ENCODE measurements at regions not wholly inside any gene's neighbourhood (a gene's known extent, or its start where the extent isn't known, plus 50 kb on each side); places are given as distances from the start of the nearest gene placed in this dataset.

- DNase-seq (ENCODE audit: low read depth, low spot score): no peak
- no peak overlapping the region for H3K4me2 ChIP-seq (ENCODE audit: control insufficient read depth, insufficient read depth)
- no peak overlapping the region for H3K27ac ChIP-seq (ENCODE audit: control insufficient read depth, insufficient read depth)
These were observed 213.9 kb upstream of the PPP2R2D start for GRCh38 chr10:131686781-131687420.

More at GRCh38 chr10:131686781-131687420, 213.9 kb upstream of the PPP2R2D start:
- BruUV-seq (replicated peaks): no TSS peak
- no peaks in the 10 kb centered on the region for H3K27me3 ChIP-seq (replicated peaks in 1 of 2; ENCODE audit: control insufficient read depth in 2 of 2, insufficient read depth in 2 of 2, low read length in 1 of 2)
- ChIA-PET SMC1A (ENCODE audit: uncharacterized antibody, unreplicated experiment) (no interaction called here), RAD21 (ENCODE audit: unreplicated experiment) (no interaction called here), POLR2A (no interaction called here), CTCF (interaction anchor here (1.3 kb wide), 1 partner anchor 11 kb away, joined by 4 read pairs; no protein-coding TSS in a partner anchor)
- FAIRE-seq: no peak
- intact Hi-C loops (cut with micrococcal nuclease; ENCODE audit: unreplicated experiment): no loop called here
- no peak overlapping the region for H2AFZ ChIP-seq (ENCODE audit: control insufficient read depth, low read depth, low read length)
- no peaks in the 10 kb centered on the region for H4K20me1 ChIP-seq (ENCODE audit: control insufficient read depth, insufficient read depth)
- 4% methylated on average over 13 of the region's 17 CpGs for WGBS (ENCODE audit: insufficient coverage, insufficient replicate concordance, low lambda C conversion rate, missing lambda C conversion rate)
- no peak for ATAC-seq
- no peaks in the 10 kb centered on the region for H3K79me2 ChIP-seq (ENCODE audit: control insufficient read depth, insufficient read depth, low read length)
- no peaks in the 10 kb centered on the region; the same call in 2 of the 3 replicates for H3K9me3 ChIP-seq (replicated peaks; ENCODE audit: control insufficient read depth, insufficient read depth, low read length)
- in situ Hi-C loops (cut with MboI): no loop called here
- H3K4me3 ChIP-seq: no peak overlapping the region
- H3K36me3 ChIP-seq (ENCODE audit: control insufficient read depth in 2 of 2, insufficient read depth in 2 of 2, low read length in 1 of 2): no peaks in the 10 kb centered on the region
- no peak overlapping the region for H3K9ac ChIP-seq (ENCODE audit: control insufficient read depth, insufficient read depth, low read length)
- no peaks in the 10 kb centered on the region for H3K4me1 ChIP-seq (ENCODE audit: control insufficient read depth, insufficient read depth, low read length)
- TF ChIP-seq CBX3 (IDR thresholded peaks at IDR 0.05; ENCODE audit: borderline replicate concordance, low read depth): no peak
- TF ChIP-seq MTA3 (IDR thresholded peaks at IDR 0.05; ENCODE audit: borderline replicate concordance, low read length): no peak
- TF ChIP-seq RB1 (IDR thresholded peaks at IDR 0.05; ENCODE audit: borderline replicate concordance): no peak
- TF ChIP-seq CBFB (IDR thresholded peaks at IDR 0.05; ENCODE audit: low read depth): no peak
- no peak for TF ChIP-seq ATF3 (IDR thresholded peaks at IDR 0.05; ENCODE audit: borderline replicate concordance, extremely low read depth, low read depth, low read length)
- no peak for TF ChIP-seq EGR1 (IDR thresholded peaks at IDR 0.05; ENCODE audit: borderline replicate concordance in 1 of 2, low read depth in 2 of 2, low read length in 2 of 2)
- no peak for TF ChIP-seq RFX5 (IDR thresholded peaks at IDR 0.05; ENCODE audit: low read depth, low read length)
- TF ChIP-seq RUNX3 (IDR thresholded peaks at IDR 0.05; ENCODE audit: low read length): no peak
- no peak for TF ChIP-seq CEBPZ (IDR thresholded peaks at IDR 0.05; ENCODE audit: low read depth, low read length)
- TF ChIP-seq TCF7 (IDR thresholded peaks at IDR 0.05; ENCODE audit: borderline replicate concordance): no peak
- no peak for TF ChIP-seq NRF1 (conservative IDR thresholded peaks at IDR 0.05; ENCODE audit: low read depth, low read length)
- TF ChIP-seq MYB (IDR thresholded peaks at IDR 0.05; ENCODE audit: borderline replicate concordance, low read depth, low read length): no peak
- no peak for TF ChIP-seq ZNF687 (IDR thresholded peaks at IDR 0.05)
- no peak for TF ChIP-seq POLR2AphosphoS2 (IDR thresholded peaks at IDR 0.05; ENCODE audit: low read depth, low read length)
- no peak for TF ChIP-seq YY1 (IDR thresholded peaks at IDR 0.05; ENCODE audit: low read depth, low read length)
